Gastroesophageal sphincter (tissue), 3 donors: ENCODE measurements at regions not wholly inside any gene's neighbourhood (a gene's known extent, or its start where the extent isn't known, plus 50 kb on each side); places are given as distances from the start of the nearest gene placed in this dataset.

Source experiments
- EP300 ChIP-seq: sonication (generic); formaldehyde crosslinking; IDR thresholded peaks from one replicate; pipeline ENCODE4 v1.6.1; 2017; ENCODE audit warnings: antibody characterized with exemption, mild to moderate bottlenecking
- POLR2A ChIP-seq, 2 donors: fragments of 450-650 bp; IDR thresholded peaks; one replicate each; pipeline ENCODE4 v1.6.1; 2017; ENCODE audit warnings: antibody characterized with exemption in 2 of 2, mild to moderate bottlenecking in 2 of 2, moderate library complexity in 1 of 2
- POLR2AphosphoS5 ChIP-seq: sonication (generic); formaldehyde crosslinking; IDR thresholded peaks from one replicate; pipeline ENCODE4 v1.6.1; 2017; ENCODE audit warnings: antibody characterized with exemption
- TF ChIP-seq, protein P1 (sequence below), 4 experiments: fragments of 200-600 bp in 2 of 4; fragments of 450-650 bp in 2 of 4; sonication (generic) in 1 of 4; IDR thresholded peaks; one replicate each; pipeline ENCODE4 v1.5.1; 2017 to 2019; ENCODE audit warnings: antibody characterized with exemption in 4 of 4, mild to moderate bottlenecking in 2 of 4, moderate library complexity in 2 of 4

DNA sequence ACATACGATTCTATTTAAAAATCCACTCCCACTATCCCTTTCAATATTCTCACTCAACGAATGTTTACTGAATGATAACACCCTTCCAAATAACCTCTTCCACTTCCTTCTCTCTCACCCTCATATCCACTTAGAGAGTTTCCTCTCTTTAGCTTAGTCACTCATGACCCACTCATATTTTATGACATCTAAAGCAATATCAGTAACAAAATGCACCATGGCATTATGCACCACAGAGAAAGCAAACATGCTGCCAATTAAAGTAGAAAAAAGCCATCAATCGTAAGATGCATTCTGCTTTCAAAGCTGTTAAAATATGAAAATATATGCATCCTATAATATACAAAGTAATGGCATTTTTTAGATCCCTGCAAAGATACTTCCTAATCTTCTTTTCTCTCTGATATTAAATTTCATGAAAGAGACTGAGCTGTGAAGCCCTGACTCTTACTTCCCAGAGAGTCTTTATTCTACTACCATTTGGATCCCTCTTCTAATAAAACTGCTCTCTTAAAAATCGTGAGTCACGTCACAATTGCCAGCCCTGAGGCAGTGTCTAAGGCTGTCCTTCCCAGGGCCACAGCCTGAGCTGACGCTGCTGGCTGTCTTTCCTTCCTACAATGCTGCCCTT, 283.0 kb upstream of the KLF6 start:
- no peak for TF ChIP-seq EP300
- TF ChIP-seq, protein P1, sequence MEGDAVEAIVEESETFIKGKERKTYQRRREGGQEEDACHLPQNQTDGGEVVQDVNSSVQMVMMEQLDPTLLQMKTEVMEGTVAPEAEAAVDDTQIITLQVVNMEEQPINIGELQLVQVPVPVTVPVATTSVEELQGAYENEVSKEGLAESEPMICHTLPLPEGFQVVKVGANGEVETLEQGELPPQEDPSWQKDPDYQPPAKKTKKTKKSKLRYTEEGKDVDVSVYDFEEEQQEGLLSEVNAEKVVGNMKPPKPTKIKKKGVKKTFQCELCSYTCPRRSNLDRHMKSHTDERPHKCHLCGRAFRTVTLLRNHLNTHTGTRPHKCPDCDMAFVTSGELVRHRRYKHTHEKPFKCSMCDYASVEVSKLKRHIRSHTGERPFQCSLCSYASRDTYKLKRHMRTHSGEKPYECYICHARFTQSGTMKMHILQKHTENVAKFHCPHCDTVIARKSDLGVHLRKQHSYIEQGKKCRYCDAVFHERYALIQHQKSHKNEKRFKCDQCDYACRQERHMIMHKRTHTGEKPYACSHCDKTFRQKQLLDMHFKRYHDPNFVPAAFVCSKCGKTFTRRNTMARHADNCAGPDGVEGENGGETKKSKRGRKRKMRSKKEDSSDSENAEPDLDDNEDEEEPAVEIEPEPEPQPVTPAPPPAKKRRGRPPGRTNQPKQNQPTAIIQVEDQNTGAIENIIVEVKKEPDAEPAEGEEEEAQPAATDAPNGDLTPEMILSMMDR (IDR thresholded peaks at IDR 0.05): no peak
- TF ChIP-seq POLR2A (IDR thresholded peaks at IDR 0.05): no peak
- TF ChIP-seq POLR2AphosphoS5: no peak
